ENCODE measurements at regions not wholly inside any gene's neighbourhood (a gene's known extent, or its start where the extent isn't known, plus 50 kb on each side); places are given as distances from the start of the nearest gene placed in this dataset.

DNA sequence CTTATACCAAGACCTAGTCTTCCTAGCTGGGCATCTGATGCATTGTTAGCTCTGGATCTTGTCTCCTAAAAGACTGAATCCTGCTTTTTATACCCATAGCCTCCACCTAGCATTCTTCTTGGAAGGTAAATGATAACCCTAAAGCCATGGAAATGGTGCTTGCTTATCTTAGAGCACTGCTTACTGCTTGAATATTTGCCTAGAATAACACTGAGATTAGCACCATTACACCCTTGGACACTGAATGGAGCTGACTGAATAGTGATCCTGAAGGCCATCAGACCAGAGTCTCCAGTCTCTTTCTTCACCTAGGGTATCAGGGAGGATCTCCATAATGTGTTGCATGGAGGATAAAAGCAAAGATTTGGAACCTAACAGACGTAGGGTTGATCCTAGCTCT is 50.3 kb upstream of the UGP2 start:
- H3K9me3 ChIP-seq (replicated peaks): no peaks in the 10 kb centered on the region; the same call in 1 of the 2 replicates
- H3K27ac ChIP-seq: no peak overlapping the region
- DNase-seq: no peak
- H3K27me3 ChIP-seq: no peaks in the 10 kb centered on the region
- no peaks in the 10 kb centered on the region for H3K36me3 ChIP-seq
- H3K4me1 ChIP-seq: 0 out of 2 replicates have a peak, but pooled peaks cover 6% of the 10 kb centered on the region
- H3K4me3 ChIP-seq: no peak overlapping the region

Data from SJCRH30 (cell line).